HUES64 (cell line): ENCODE measurements at regions not wholly inside any gene's neighbourhood (a gene's known extent, or its start where the extent isn't known, plus 50 kb on each side); places are given as distances from the start of the nearest gene placed in this dataset.

Experiments used
- H3K27ac ChIP-seq: 2 replicates; pipeline ENCODE4 v1.7.0; 2013; ENCODE audit warnings: low read depth, low read length, inconsistent platforms
- H3K27me3 ChIP-seq: 2 replicates; pipeline ENCODE4 v1.6.1; 2013; ENCODE audit warnings: mild to moderate bottlenecking, low read length; ENCODE audit not compliant: insufficient read depth
- H3K36me3 ChIP-seq: 2 replicates; pipeline ENCODE4 v1.6.1; 2013; ENCODE audit warnings: mild to moderate bottlenecking, low read length; ENCODE audit not compliant: insufficient read depth
- H3K4me1 ChIP-seq: 2 replicates; pipeline ENCODE4 v1.6.1; 2013; ENCODE audit warnings: mild to moderate bottlenecking, low read length, moderate library complexity; ENCODE audit not compliant: insufficient read depth
- H3K4me3 ChIP-seq: 2 replicates; pipeline ENCODE4 v1.5.1; 2013; ENCODE audit warnings: mild to moderate bottlenecking, low read length, moderate library complexity
- H3K9ac ChIP-seq: 2 replicates; pipeline ENCODE4 v1.6.1; 2013; ENCODE audit warnings: mild to moderate bottlenecking, low read depth, low read length
- H3K9me3 ChIP-seq: 2 replicates; pipeline ENCODE4 v1.6.1; 2013; ENCODE audit warnings: low read depth, low read length; ENCODE audit not compliant: insufficient read depth
- WGBS: fragments of 150-250, 120-280 bp; methylation state at CpG from one replicate; pipeline ENCODE4 v1.1.7; 2013; ENCODE audit warnings: missing lambda C conversion rate; 5-methylcytosine and 5-hydroxymethylcytosine counted together

DNA sequence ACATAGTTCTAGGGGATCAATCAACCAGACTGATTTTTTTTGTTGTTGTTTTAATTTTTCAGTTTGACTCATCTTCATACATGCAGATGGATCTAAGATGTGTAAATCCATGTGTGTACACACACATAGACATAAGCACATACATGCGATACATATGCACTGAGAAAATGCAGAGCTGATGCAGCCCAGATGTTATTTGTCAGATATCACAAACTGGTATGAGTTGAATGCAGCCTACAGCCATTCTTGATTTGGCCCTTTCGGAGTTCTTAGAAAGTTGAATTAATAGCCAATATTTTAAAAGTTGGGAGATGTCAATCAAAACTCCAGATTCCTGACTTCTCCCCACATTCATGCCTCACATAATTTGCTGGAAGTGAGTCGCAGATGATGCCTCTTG is 180.4 kb downstream of the SPATA18 start:
- H3K9ac ChIP-seq: no peak overlapping the region
- WGBS: 61% methylated on average over 3 of the region's 3 CpGs
- H3K36me3 ChIP-seq: no peaks in the 10 kb centered on the region
- H3K4me1 ChIP-seq: no peaks in the 10 kb centered on the region
- no peaks in the 10 kb centered on the region for H3K9me3 ChIP-seq
- H3K27ac ChIP-seq: no peak overlapping the region
- no peak overlapping the region for H3K4me3 ChIP-seq
- H3K27me3 ChIP-seq: no peaks in the 10 kb centered on the region

GRCh38 chr4:52234561-52235440 is 183.7 kb downstream of the SPATA18 start:
- Histone ChIP-seq H3K9me3 (no peaks in the 10 kb centered on the region), H3K27ac (no peak overlapping the region), H3K4me3 (no peak overlapping the region), H3K9ac (no peak overlapping the region), H3K4me1 (no peaks in the 10 kb centered on the region), H3K27me3 (no peaks in the 10 kb centered on the region), H3K36me3 (no peaks in the 10 kb centered on the region)
- 87% methylated on average over 6 of the region's 6 CpGs for WGBS

- 94% methylated on average over 2 of the region's 2 CpGs for WGBS
- H3K4me3 ChIP-seq: no peak overlapping the region
- H3K36me3 ChIP-seq: no peaks in the 10 kb centered on the region
- no peaks in the 10 kb centered on the region for H3K27me3 ChIP-seq
- no peak overlapping the region for H3K27ac ChIP-seq
- H3K4me1 ChIP-seq: no peaks in the 10 kb centered on the region
- H3K9me3 ChIP-seq: no peaks in the 10 kb centered on the region
- no peak overlapping the region for H3K9ac ChIP-seq
Observed at GRCh38 chr4:52235552-52236201, 184.6 kb downstream of the SPATA18 start.

DNA sequence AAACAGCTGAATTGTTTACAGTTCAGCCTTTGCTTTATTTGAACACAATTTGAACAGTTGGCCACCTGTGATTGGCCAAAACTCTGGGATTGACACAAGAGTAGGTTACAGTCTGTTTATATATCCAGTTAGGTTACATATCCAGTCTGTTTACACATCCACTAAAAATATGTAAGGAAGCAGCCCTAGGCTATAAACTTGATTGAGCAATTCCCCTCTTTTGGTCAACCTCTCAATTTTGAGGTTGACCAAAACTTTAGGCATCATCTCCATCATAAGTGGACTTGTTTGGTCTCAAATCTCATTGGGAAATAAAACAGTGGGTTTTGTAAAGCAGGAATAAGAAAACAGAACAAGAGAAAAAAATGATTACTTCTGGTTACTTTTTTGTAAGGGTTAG is 190.8 kb downstream of the SPATA18 start:
- H3K4me3 ChIP-seq: no peak overlapping the region
- H3K4me1 ChIP-seq: 0 out of 2 replicates have a peak, but pooled peaks cover 5% of the 10 kb centered on the region
- H3K27me3 ChIP-seq: no peaks in the 10 kb centered on the region
- H3K27ac ChIP-seq: no peak overlapping the region
- no peaks in the 10 kb centered on the region for H3K36me3 ChIP-seq
- H3K9me3 ChIP-seq: no peaks in the 10 kb centered on the region
- H3K9ac ChIP-seq: no peak overlapping the region

GRCh38 chr4:52243367-52243766 is 192.3 kb downstream of the SPATA18 start:
- Histone ChIP-seq H3K36me3 (no peaks in the 10 kb centered on the region), H3K9ac (no peak overlapping the region), H3K27ac (no peak overlapping the region), H3K4me1 (0 out of 2 replicates have a peak, but pooled peaks cover 5% of the 10 kb centered on the region), H3K9me3 (no peaks in the 10 kb centered on the region), H3K4me3 (no peak overlapping the region), H3K27me3 (no peaks in the 10 kb centered on the region)
- 91% methylated on average over 5 of the region's 5 CpGs for WGBS

DNA sequence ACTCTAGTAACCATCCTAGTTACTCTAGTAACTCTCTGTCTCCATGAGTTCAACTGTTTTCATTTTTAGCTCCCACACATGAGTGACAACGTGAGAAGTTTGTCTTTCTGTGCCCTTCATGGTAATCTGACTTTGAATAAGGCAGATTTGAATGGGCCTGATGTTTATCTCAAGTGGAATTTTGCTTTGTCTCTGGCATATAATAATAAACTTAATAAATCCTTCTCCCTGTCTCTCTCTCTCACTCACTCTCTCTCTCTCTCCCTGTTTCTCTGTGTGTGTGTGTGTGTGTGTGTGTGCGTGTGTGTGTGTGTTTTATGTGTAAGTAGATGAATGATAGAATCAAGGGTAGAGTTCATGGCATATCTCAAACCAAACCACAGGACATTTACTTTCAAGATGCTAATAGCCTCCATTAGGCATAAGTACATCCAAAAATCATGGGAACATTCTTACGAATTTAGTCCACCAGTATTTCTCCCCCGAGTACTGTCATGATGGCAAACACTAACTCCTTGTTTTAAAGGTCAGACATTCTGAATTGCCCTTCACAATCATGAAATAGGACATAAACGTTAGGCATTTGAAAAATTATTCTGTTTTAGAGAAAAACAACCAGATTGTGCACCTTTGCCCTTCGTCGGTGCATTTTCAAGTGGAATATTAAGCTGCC is 193.1 kb downstream of the SPATA18 start:
- 95% methylated on average over 6 of the region's 7 CpGs for WGBS
- Histone ChIP-seq H3K27ac (no peak overlapping the region), H3K9ac (no peak overlapping the region), H3K4me1 (0 out of 2 replicates have a peak, but pooled peaks cover 5% of the 10 kb centered on the region), H3K4me3 (no peak overlapping the region), H3K9me3 (no peaks in the 10 kb centered on the region), H3K27me3 (no peaks in the 10 kb centered on the region), H3K36me3 (no peaks in the 10 kb centered on the region)

DNA sequence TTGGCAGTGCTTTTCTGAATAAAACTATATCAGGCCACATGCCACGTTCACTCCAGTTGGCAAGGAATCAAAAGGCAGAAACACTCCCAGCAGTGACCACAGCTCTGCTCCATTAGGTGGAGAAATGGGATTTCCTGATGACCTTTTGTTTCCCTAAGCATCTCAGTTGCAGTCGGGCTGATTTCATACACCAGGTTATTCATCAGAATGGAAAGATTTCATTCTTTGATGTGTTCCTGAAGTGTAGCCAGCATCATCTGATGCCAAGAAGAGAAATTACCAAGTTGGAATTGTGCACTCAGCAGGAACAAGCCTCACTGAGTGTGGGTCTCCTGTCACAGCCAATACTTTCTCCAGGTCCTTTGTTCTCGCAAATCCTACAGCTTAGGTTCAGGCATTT is 193.7 kb downstream of the SPATA18 start:
- 89% methylated on average over 3 of the region's 3 CpGs for WGBS
- no peaks in the 10 kb centered on the region for H3K9me3 ChIP-seq
- no peak overlapping the region for H3K27ac ChIP-seq
- H3K4me1 ChIP-seq: 0 out of 2 replicates have a peak, but pooled peaks cover 5% of the 10 kb centered on the region
- H3K36me3 ChIP-seq: no peaks in the 10 kb centered on the region
- no peaks in the 10 kb centered on the region for H3K27me3 ChIP-seq
- H3K4me3 ChIP-seq: no peak overlapping the region
- no peak overlapping the region for H3K9ac ChIP-seq

DNA sequence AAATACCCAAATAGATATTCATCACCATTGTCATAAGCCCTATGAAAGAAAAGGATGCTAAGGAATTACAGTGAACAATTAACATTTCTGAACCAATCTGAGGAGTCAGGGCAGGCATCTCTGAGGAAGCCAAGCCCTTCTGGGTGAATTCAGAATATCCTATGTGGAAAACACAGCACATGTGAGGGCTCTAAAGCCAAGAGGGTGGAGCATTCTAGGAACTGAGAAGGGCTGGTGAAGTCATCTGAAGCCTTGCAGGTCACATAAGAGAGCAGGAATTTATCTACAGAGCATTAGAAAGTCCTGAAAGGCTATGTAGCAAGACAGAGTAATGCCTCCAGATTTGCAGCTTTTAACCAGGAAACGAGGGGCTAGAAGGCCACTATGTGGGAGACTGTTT is 195.7 kb downstream of the SPATA18 start:
- Histone ChIP-seq H3K9ac (no peak overlapping the region), H3K36me3 (no peaks in the 10 kb centered on the region), H3K9me3 (peaks cover 5% of the 10 kb centered on the region), H3K4me3 (no peak overlapping the region), H3K27me3 (no peaks in the 10 kb centered on the region), H3K4me1 (0 out of 2 replicates have a peak, but pooled peaks cover 5% of the 10 kb centered on the region), H3K27ac (no peak overlapping the region)
- 88% methylated on average over 1 of the region's 1 CpG for WGBS

DNA sequence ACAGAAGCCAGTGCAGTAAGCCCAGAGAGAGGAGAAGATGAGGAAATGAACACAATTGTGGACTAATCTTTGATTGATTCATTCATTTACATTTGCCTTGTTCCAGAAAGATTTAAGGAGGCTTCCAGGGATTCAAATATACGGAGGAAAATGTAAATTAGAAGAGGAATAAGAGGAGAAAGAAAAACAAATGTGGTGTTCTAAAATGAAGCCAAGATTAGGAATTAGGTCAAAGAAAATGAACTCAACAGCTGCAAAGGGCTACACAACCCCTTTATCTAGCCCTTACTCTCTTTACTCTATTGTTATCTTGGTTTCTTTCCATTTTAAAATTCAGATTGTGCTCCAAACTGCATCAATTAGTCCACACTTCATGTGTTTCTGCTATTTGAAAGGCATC is 196.8 kb downstream of the SPATA18 start:
- Histone ChIP-seq H3K9me3 (peaks cover 13% of the 10 kb centered on the region), H3K9ac (no peak overlapping the region), H3K4me3 (no peak overlapping the region), H3K4me1 (0 out of 2 replicates have a peak, but pooled peaks cover 5% of the 10 kb centered on the region), H3K27ac (no peak overlapping the region), H3K27me3 (no peaks in the 10 kb centered on the region), H3K36me3 (no peaks in the 10 kb centered on the region)
- 93% methylated on average over 1 of the region's 1 CpG for WGBS

- Histone ChIP-seq H3K4me1 (0 out of 2 replicates have a peak, but pooled peaks cover 5% of the 10 kb centered on the region), H3K9me3 (peaks cover 13% of the 10 kb centered on the region), H3K27me3 (no peaks in the 10 kb centered on the region), H3K9ac (no peak overlapping the region), H3K27ac (no peak overlapping the region), H3K4me3 (no peak overlapping the region), H3K36me3 (no peaks in the 10 kb centered on the region)
Observed at GRCh38 chr4:52248820-52249219, 197.7 kb downstream of the SPATA18 start.

GRCh38 chr4:52249581-52249980 is 198.5 kb downstream of the SPATA18 start:
- Histone ChIP-seq H3K27ac (no peak overlapping the region), H3K4me3 (no peak overlapping the region), H3K9me3 (peaks cover 13% of the 10 kb centered on the region), H3K9ac (no peak overlapping the region), H3K27me3 (no peaks in the 10 kb centered on the region), H3K36me3 (no peaks in the 10 kb centered on the region), H3K4me1 (0 out of 2 replicates have a peak, but pooled peaks cover 5% of the 10 kb centered on the region)
- 100% methylated on average over 2 of the region's 2 CpGs for WGBS
